HEK293T (cell line): ENCODE measurements at regions not wholly inside any gene's neighbourhood (a gene's known extent, or its start where the extent isn't known, plus 50 kb on each side); places are given as distances from the start of the nearest gene placed in this dataset.
"Not testable (repeated sequence)": the region's sequence is repeated elsewhere in the genome, so short reads cannot be mapped to it uniquely, and the experiment has no call there.

Source experiments
- CTCF ChIA-PET: fragments of 350-600 bp; formaldehyde crosslinking; extraction: SDS; loops from one replicate; lab custom pipeline; 2021; ENCODE audit warnings: antibody characterized with exemption, inconsistent platforms; lab: Yijun Ruan, JAX
- POLR2A ChIA-PET: fragments of 350-600 bp; formaldehyde crosslinking; extraction: SDS; loops from one replicate; lab custom pipeline; 2020; ENCODE audit warnings: antibody characterized with exemption, inconsistent platforms; lab: Yijun Ruan, JAX
- DNase-seq: peaks from one replicate; pipeline ENCODE4 v3.0.0; 2012; ENCODE audit warnings: mixed read lengths; ENCODE audit errors: extremely low spot score
- ARNT ChIP-seq: fragments of 450-650 bp; IDR thresholded peaks from 2 replicates; pipeline ENCODE4 v1.6.1; 2017; ENCODE audit warnings: mild to moderate bottlenecking
- BHLHE40 ChIP-seq: fragments of 450-650 bp; IDR thresholded peaks from 2 replicates; pipeline ENCODE4 v1.6.1; 2016; ENCODE audit warnings: mild to moderate bottlenecking, moderate library complexity, borderline replicate concordance
- CTBP1 ChIP-seq: fragments of 450-650 bp; IDR thresholded peaks from 2 replicates; pipeline ENCODE4 v1.6.1; 2016; ENCODE audit warnings: borderline replicate concordance
- ELF4 ChIP-seq: fragments of 450-650 bp; IDR thresholded peaks from 2 replicates; pipeline ENCODE4 v1.6.1; 2017; ENCODE audit warnings: antibody characterized with exemption
- FOXA1 ChIP-seq: fragments of 450-650 bp; IDR thresholded peaks from 2 replicates; pipeline ENCODE4 v1.6.1; 2016; ENCODE audit warnings: mild to moderate bottlenecking
- FOXK2 ChIP-seq: fragments of 450-650 bp; IDR thresholded peaks from 2 replicates; pipeline ENCODE4 v1.6.1; 2016; ENCODE audit warnings: mild to moderate bottlenecking
- FOXM1 ChIP-seq: fragments of 450-650 bp; IDR thresholded peaks from 2 replicates; pipeline ENCODE4 v1.6.1; 2017; ENCODE audit warnings: mild to moderate bottlenecking, borderline replicate concordance
- HDGF ChIP-seq: fragments of 450-650 bp; IDR thresholded peaks from 2 replicates; pipeline ENCODE4 v1.6.1; 2017; ENCODE audit warnings: antibody characterized with exemption, borderline replicate concordance
- L3MBTL2 ChIP-seq: fragments of 450-650 bp; conservative IDR thresholded peaks from 2 replicates; pipeline ENCODE4 v1.6.1; 2016; ENCODE audit warnings: mild to moderate bottlenecking
- LEF1 ChIP-seq: fragments of 450-650 bp; IDR thresholded peaks from 2 replicates; pipeline ENCODE4 v1.6.1; 2017; ENCODE audit warnings: mild to moderate bottlenecking, borderline replicate concordance
- NFRKB ChIP-seq: fragments of 450-650 bp; IDR thresholded peaks from 2 replicates; pipeline ENCODE4 v1.6.1; 2016; ENCODE audit warnings: mild to moderate bottlenecking, moderate library complexity
- PKNOX1 ChIP-seq: fragments of 450-650 bp; IDR thresholded peaks from 2 replicates; pipeline ENCODE4 v1.6.1; 2016
- SP1 ChIP-seq: fragments of 450-650 bp; IDR thresholded peaks from 2 replicates; pipeline ENCODE4 v1.6.1; 2017
- SUZ12 ChIP-seq: fragments of 450-650 bp; IDR thresholded peaks from 2 replicates; pipeline ENCODE4 v1.6.1; 2016; ENCODE audit warnings: mild to moderate bottlenecking
- TARDBP ChIP-seq: fragments of 450-650 bp; IDR thresholded peaks from 2 replicates; pipeline ENCODE4 v1.6.1; 2016
- ZNF384 ChIP-seq: fragments of 450-650 bp; IDR thresholded peaks from 2 replicates; pipeline ENCODE4 v1.6.1; 2016

GRCh38 chr14:94826774-94827173 is 56.9 kb upstream of the GSC start:
- ChIA-PET POLR2A (no interaction called here), CTCF (no interaction called here)
- no peak for DNase-seq
- no peak for TF ChIP-seq SP1
- no peak for TF ChIP-seq FOXA1
- TF ChIP-seq CTBP1: no peak
- TF ChIP-seq SUZ12: no peak
- no peak for TF ChIP-seq HDGF
- no peak for TF ChIP-seq ZNF384
- TF ChIP-seq PKNOX1: no peak
- no peak for TF ChIP-seq ARNT
- TF ChIP-seq FOXK2: no peak
- no peak for TF ChIP-seq TARDBP
- no peak for TF ChIP-seq ELF4
- TF ChIP-seq FOXM1: no peak
- no peak for TF ChIP-seq LEF1
- no peak for TF ChIP-seq NFRKB
- TF ChIP-seq BHLHE40: no peak
- TF ChIP-seq L3MBTL2: no peak

- TF ChIP-seq FOXM1: no peak
- TF ChIP-seq PKNOX1: no peak
- no peak for TF ChIP-seq ZNF384
- TF ChIP-seq L3MBTL2: no peak
- no peak for TF ChIP-seq LEF1
- no peak for TF ChIP-seq HDGF
- no peak for TF ChIP-seq FOXA1
- no peak for TF ChIP-seq SUZ12
- TF ChIP-seq TARDBP: no peak
- TF ChIP-seq ELF4: no peak
- no peak for TF ChIP-seq NFRKB
- TF ChIP-seq SP1: no peak
- no peak for TF ChIP-seq CTBP1
- no peak for TF ChIP-seq BHLHE40
- TF ChIP-seq ARNT: no peak
- POLR2A ChIA-PET: no interaction called here
- no peak for DNase-seq
- CTCF ChIA-PET: interaction anchor here (0.9 kb wide), 1 partner anchor 62 kb away, joined by 3 read pairs; no protein-coding TSS in a partner anchor
Observed at GRCh38 chr14:94823556-94824341, 53.8 kb upstream of the GSC start.

- ChIA-PET POLR2A (no interaction called here), CTCF (interaction anchor here (0.6 to 1.1 kb wide), 2 partner anchors 101 to 157 kb away, joined by 3 to 6 read pairs; no protein-coding TSS in a partner anchor)
- no peak for TF ChIP-seq TARDBP
- no peak for TF ChIP-seq ARNT
- TF ChIP-seq LEF1: no peak
- TF ChIP-seq NFRKB: no peak
- no peak for TF ChIP-seq PKNOX1
- no peak for TF ChIP-seq L3MBTL2
- TF ChIP-seq BHLHE40: no peak
- no peak for DNase-seq
Observed at GRCh38 chr14:94821705-94822104, 51.8 kb upstream of the GSC start.

GRCh38 chr14:94820932-94821331 is 51.0 kb upstream of the GSC start:
- POLR2A ChIA-PET, CTCF ChIA-PET, DNase-seq: not testable (repeated sequence)
